HG03558 (cell line): ENCODE measurements at regions not wholly inside any gene's neighbourhood (a gene's known extent, or its start where the extent isn't known, plus 50 kb on each side); places are given as distances from the start of the nearest gene placed in this dataset.

Experiments used
- ATAC-seq: cut with Tn5 transposase; IDR thresholded peaks from one replicate; pipeline ENCODE4 v1.9.1; 2021; ENCODE audit warnings: moderate number of reproducible peaks; ENCODE audit not compliant: unreplicated experiment; ENCODE audit errors: extremely low read depth

GRCh38 chr12:126487431-126487980 is 1422.3 kb downstream of the AACS start:
- ATAC-seq, result no peak

GRCh38 chr12:126488806-126489205 is 1423.6 kb downstream of the AACS start:
- ATAC-seq, result no peak

- no peak for ATAC-seq
These were observed 1426.9 kb downstream of the AACS start for GRCh38 chr12:126492181-126492580.

DNA sequence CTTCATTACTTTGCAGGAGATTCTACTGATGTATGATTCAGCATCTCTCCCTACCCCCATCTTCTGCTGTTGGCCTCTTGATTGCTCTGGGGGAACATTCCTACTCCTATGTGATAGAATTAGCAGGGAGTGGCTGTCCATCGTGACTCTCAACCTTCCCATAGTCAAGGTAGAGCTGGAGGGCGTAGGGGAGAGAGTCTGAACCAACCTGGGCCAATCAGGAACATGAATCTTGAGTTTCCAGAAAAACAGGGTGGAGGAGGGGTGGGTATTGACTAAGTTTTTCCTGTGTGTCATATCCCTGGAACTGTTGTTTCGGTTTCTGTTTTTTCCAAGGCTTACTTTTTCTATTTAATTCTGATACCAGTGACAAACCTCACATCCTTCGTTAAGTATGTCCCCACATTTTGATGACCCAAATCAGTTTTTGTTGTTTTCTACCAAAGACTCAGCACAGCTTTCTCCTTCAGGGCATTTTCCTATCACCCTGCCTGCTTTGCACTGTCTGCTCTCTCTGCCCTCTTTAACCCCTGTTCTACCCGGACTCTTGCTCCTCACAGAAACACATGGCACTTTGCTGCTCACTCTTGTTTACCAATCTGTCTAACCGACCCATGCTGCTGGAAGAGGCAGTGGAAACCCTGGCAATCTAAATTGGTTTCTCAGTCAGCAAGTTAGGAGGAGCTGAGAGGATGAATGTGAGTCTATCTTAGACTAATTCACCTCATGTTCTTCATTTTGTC is 1428.3 kb downstream of the AACS start:
- no peak for ATAC-seq

- no peak for ATAC-seq
These were observed 1431.0 kb downstream of the AACS start for GRCh38 chr12:126496201-126496600.

DNA sequence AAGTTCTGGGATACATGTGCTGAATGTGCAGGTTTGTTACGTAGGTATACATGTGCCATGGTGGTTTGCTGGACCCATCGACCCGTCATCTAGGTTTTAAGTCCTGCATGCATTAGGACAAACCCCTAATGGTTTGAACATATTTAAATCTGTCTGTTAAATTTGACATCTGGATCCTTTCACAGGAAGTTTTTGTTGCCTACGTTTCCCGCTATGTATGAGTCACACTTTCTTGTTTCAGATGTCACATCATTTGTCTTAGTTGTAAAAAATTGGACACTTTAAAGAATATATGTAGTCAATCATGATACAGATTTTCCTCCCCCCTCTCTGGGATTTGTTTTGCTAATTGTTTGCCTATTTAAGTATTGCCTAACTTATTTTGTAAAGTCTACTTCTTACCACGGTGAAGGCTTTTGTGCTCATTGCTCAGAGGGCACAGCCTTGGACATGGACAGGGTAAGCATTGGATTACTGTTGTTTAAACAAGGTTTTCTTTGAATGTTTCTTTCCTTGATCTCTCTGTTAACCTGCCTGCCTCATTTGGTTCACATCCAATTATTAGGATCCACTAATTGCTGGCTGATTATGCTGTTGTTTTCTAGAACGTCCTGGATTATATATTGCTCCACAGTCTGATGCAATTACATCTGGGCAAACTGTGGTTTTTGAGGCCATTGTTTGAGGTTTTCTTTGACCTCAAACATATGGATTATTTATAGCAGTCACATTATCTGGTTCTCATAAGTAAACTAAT is 1441.4 kb downstream of the AACS start:
- ATAC-seq, result no peak

DNA sequence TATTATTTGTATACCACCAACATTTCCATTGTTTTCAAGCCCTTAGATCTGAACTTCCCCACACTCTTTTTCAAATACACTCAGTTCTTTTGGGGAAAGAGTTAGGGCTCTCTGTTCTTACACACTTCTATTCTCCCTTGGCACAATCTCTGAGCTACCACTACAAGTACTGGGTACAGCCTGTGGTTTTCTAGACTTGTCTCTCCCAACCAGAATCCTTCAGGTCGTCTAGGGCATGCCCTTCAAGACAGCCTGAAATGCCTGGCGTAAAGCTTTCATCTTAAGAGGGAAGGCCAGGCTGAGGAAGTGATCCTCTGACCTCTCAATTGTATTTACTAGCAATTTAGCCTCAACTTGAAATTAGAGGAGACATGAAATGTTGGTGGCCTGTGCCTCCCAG is 1442.0 kb downstream of the AACS start:
- ATAC-seq, result no peak

GRCh38 chr12:126509572-126509971 is 1444.3 kb downstream of the AACS start:
- no peak for ATAC-seq

DNA sequence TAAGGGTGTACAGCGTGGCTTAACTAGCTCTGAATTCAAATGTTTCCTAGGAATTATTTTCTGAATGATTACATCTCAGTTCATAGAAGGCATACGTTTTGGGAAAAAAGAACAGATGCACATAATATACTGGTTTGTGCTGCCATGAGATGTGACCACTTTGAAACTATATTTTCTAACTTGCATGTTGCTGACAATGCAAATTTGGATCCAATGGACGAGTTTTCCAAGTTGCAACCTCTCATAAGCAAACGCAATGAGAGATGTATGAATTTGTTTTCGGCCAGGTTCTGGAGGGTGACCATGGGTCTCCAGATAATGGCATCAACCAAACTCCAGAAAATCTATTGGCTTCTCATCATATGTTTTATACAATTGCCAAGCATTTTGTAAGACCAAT is 1445.4 kb downstream of the AACS start:
- ATAC-seq, result no peak

GRCh38 chr12:126512916-126513913 is 1448.0 kb downstream of the AACS start:
- ATAC-seq, result no peak

- ATAC-seq, result no peak
These were observed 1453.5 kb downstream of the AACS start for GRCh38 chr12:126518596-126519200.

- no peak for ATAC-seq
These were observed 1454.6 kb downstream of the AACS start for GRCh38 chr12:126519833-126520232.

- no peak for ATAC-seq
These were observed 1458.7 kb downstream of the AACS start for GRCh38 chr12:126523891-126524290.

DNA sequence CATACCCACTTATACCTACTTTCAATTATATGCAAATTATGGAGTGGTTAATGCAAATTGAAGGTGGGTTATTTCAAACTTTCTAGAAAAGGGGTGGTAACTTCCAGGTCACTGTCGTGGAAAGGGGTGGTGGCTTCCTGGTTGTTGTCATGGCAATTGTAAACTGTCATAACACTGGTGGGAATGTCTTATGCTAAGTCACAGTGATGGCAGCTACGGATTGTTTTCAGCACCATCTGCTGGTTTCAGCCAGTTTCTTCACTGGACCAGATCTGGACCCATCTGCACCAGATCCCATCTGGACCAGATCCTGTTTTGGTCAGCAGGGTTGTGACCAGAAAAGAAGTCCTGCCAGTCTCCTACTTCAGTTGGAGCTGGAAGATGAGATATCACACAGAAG is 1469.3 kb downstream of the AACS start:
- no peak for ATAC-seq

DNA sequence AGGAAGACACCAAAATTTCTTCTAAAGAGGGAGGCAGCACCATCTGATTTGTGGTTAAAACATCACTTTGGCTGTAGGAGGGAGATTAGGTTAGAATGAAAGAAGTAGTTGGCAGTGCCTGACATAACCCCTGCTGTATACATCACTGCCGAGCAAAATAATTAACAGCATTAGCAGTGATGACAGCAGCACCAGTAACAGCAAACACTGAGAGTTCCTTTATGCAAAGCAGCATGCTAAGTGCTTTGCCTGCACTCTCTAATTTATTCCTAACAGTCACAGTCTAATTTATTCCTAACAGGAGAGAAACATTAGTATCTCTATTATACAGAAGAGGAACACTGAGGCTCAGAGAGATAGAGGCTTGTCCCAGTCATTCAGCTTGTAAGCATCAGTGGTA is 1469.7 kb downstream of the AACS start:
- no peak for ATAC-seq

DNA sequence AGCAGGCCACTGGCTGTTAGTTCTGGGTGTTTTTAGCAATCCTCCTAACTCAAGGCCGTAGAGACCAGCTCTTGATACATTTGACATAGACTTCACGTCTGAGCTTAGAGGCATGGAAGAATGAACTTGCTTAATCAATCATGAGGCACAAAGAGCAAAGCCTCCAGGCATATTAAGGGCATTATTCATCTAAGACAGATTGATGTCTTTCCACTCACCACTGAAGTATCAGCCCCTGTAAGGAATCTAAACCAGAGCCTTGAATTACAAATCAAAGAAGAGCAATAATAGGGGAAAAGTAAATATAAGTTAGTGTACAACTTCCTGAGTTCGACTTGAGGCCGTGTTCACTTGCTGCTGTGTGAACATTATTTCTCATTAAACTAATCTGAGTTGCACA is 1470.7 kb downstream of the AACS start:
- no peak for ATAC-seq

GRCh38 chr12:126537961-126538530 is 1472.8 kb downstream of the AACS start:
- ATAC-seq, result no peak

DNA sequence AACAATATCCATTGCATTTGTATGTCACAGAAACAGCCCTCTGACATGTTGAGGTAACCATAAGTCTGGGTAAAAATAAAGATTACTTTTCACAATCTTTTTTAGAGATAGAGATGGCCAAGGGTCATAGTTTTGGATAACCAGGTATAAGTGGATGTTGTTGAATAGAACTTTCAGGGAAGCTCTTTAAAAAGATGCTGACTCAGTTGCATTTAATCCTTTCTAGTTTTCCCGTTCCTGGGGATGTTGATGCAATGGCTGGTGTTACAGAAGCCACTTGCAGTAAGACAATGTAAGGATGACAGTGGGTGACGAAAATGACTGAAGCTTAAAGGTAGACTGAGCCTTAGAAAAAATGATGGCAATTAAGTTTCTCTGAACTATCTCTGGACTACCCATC is 1473.7 kb downstream of the AACS start:
- no peak for ATAC-seq

- no peak for ATAC-seq
These were observed 1480.2 kb downstream of the AACS start for GRCh38 chr12:126545411-126545810.

DNA sequence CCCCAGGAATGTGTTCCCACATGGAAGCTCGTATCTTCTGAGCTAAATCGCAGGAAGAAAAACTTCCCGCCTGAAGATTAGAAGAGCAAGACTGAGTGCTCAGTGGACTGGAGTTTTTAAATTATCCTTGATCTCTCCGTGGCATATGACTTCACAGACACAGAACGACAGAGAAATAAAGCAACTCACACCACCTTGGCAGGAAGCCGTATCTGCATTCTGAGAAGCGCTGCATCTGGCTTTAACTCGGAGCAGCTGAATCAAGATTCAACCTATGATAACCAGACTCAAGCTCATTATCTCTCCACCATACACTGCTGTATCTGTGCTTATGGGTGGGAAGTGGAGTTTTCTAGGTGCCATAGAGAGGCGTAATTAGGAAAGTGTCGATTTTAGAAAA is 1482.7 kb downstream of the AACS start:
- no peak for ATAC-seq
